ENCODE measurements at regions not wholly inside any gene's neighbourhood (a gene's known extent, or its start where the extent isn't known, plus 50 kb on each side); places are given as distances from the start of the nearest gene placed in this dataset.

DNA sequence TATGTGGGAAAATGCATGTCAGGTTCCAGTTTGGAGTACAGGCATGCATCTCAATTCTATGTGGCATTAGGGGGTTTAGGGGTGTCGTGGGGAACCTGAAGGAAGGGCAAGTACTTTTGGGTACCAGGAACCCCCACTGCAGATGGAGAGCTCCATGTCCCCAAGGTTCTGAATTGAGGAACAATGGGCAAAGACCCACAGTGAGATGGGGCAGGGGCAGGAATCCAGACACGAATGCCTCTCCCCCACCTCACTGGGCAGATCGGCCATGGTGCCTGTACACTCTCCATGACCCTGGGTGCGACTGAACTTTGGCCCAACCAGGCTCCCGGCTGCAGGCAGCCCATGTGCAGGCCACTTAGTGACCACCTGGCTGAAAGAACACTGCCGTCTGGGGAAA lies 209.3 kb downstream of the HAUS1 start:
- H3K36me3 ChIP-seq = no peaks in the 10 kb centered on the region
- no peaks in the 10 kb centered on the region for H3K4me1 ChIP-seq
- H3K4me3 ChIP-seq = no peak overlapping the region
- no peaks in the 10 kb centered on the region for H3K9me3 ChIP-seq
- no peaks in the 10 kb centered on the region for H3K27me3 ChIP-seq
- TF ChIP-seq, protein P1, sequence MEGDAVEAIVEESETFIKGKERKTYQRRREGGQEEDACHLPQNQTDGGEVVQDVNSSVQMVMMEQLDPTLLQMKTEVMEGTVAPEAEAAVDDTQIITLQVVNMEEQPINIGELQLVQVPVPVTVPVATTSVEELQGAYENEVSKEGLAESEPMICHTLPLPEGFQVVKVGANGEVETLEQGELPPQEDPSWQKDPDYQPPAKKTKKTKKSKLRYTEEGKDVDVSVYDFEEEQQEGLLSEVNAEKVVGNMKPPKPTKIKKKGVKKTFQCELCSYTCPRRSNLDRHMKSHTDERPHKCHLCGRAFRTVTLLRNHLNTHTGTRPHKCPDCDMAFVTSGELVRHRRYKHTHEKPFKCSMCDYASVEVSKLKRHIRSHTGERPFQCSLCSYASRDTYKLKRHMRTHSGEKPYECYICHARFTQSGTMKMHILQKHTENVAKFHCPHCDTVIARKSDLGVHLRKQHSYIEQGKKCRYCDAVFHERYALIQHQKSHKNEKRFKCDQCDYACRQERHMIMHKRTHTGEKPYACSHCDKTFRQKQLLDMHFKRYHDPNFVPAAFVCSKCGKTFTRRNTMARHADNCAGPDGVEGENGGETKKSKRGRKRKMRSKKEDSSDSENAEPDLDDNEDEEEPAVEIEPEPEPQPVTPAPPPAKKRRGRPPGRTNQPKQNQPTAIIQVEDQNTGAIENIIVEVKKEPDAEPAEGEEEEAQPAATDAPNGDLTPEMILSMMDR (IDR thresholded peaks at IDR 0.05) = no peak
- TF ChIP-seq POLR2A (IDR thresholded peaks at IDR 0.05) = no peak
- DNase-seq = no peak
- H3K27ac ChIP-seq = no peak overlapping the region

DNA sequence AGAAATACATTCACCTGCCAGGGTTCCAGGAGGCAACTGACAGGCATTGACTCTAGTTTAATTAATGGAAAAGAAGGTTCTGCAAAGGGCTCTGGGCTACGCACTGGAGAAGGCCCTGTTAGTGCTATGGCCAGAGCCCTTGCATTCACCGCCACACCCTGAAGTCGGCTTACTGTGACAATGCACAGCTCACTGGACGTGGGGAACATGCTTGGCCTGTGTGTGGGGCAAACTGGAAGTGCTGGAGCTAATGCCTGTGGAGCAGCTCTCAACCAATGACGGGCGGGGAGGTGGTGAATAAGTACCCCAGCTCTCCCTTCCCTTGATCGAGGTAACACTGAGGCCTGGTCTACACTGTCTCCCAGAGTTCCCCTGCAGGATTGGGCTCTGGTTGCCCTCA lies 209.8 kb downstream of the HAUS1 start:
- no peaks in the 10 kb centered on the region for H3K4me1 ChIP-seq
- TF ChIP-seq POLR2A (IDR thresholded peaks at IDR 0.05) = no peak
- TF ChIP-seq, protein P1 (IDR thresholded peaks at IDR 0.05) = no peak
- H3K36me3 ChIP-seq = no peaks in the 10 kb centered on the region
- no peaks in the 10 kb centered on the region for H3K9me3 ChIP-seq
- H3K4me3 ChIP-seq = no peak overlapping the region
- DNase-seq = no peak
- H3K27me3 ChIP-seq = no peaks in the 10 kb centered on the region
- no peak overlapping the region for H3K27ac ChIP-seq

DNA sequence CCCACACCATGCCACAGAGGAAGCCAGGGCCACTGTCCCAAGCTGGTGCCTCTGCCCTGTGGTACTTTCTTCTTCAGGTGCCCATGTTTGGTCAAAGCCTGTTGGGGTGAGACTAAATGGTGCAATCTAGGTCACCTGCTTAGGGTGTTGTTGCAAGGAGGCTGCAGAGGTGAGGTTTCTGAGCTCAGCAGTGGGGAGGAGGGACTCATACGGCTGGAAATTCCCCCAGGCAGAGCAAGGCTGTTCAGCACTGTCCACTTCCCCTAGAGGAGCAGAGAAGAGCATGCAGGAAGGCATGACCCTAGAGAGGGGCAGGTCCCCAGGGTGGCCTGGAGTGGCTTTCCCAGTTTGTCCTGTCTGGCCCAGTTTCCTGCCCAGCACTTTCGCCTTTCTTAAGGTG lies 211.0 kb downstream of the HAUS1 start:
- no peaks in the 10 kb centered on the region for H3K27me3 ChIP-seq
- H3K4me3 ChIP-seq = no peak overlapping the region
- no peaks in the 10 kb centered on the region for H3K4me1 ChIP-seq
- H3K27ac ChIP-seq = no peak overlapping the region
- H3K36me3 ChIP-seq = no peaks in the 10 kb centered on the region
- H3K9me3 ChIP-seq = no peaks in the 10 kb centered on the region
- DNase-seq = no peak
- TF ChIP-seq POLR2A (IDR thresholded peaks at IDR 0.05) = no peak
- TF ChIP-seq, protein P1 (IDR thresholded peaks at IDR 0.05) = no peak

DNA sequence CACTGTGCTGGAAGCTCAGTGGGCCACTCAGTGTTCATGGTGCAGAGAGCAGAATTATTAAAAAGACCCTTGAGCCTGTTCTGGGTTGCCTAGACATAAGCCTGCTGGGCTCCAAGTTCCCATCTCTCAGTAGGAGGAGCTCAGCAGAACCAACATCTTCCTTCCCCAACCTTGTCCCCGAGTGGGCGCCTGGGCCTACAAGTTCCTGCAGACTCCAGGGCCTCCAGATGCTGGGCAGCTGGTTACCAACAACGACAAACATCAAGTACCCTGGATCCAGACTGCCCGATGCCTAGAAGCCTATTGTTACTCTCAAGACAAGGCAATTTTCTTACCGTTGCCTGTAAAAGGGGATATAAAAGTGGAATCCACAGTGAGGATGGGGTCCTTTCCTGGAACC lies 214.2 kb downstream of the HAUS1 start:
- TF ChIP-seq, protein P1 (IDR thresholded peaks at IDR 0.05) = no peak
- no peak for TF ChIP-seq POLR2A (IDR thresholded peaks at IDR 0.05)
- peak in 1 of 3 donors; percentile 23 for DNase-seq
- Histone ChIP-seq H3K4me1 (no peaks in the 10 kb centered on the region), H3K9me3 (no peaks in the 10 kb centered on the region), H3K36me3 (no peaks in the 10 kb centered on the region), H3K27me3 (no peaks in the 10 kb centered on the region), H3K27ac (no peak overlapping the region), H3K4me3 (no peak overlapping the region)

DNA sequence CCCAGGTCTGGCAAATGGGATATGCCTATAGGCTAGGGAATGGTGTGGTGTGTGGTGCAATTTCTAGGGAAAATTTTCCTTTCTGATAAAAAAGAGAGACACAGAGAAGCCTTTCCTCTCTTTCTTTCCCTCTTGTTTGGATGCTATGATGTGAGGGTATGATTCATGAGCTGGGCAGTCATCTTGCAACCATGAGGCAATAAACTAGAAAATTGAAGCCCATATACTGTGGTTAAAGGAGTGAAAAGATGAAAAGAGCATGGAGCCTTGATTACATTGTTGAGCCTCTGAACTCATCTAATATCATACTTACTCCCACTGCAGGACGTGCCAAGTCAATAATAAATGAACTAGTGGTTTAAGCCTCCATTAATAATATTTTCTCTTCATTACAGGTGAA lies 215.6 kb downstream of the HAUS1 start:
- DNase-seq = no peak
- TF ChIP-seq, protein P1 (IDR thresholded peaks at IDR 0.05) = no peak
- TF ChIP-seq POLR2A (IDR thresholded peaks at IDR 0.05) = no peak
- Histone ChIP-seq H3K4me1 (no peaks in the 10 kb centered on the region), H3K4me3 (no peak overlapping the region), H3K9me3 (no peaks in the 10 kb centered on the region), H3K36me3 (no peaks in the 10 kb centered on the region), H3K27ac (no peak overlapping the region), H3K27me3 (no peaks in the 10 kb centered on the region)

DNA sequence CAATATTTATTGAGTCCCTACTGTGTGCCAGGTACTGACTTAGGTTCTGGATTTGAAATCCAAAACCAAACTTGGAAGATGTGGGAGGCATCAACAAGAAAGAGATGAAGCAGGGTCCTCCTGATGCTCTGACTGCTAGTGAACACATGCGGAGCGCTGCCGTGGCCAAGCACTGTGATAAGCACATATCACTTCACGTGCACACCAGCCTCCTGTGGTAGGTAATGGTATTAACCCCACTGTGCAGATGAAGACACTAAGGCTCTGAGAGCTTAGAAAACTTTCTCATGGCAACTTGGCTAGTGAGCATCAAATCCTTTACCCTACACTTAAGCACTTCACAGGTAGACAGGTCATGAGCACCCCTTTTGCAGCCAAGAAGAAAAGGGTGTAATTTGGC lies 216.1 kb downstream of the HAUS1 start:
- H3K27me3 ChIP-seq = no peaks in the 10 kb centered on the region
- no peak for DNase-seq
- H3K27ac ChIP-seq = no peak overlapping the region
- no peak for TF ChIP-seq POLR2A (IDR thresholded peaks at IDR 0.05)
- TF ChIP-seq, protein P1 (IDR thresholded peaks at IDR 0.05) = no peak
- H3K4me1 ChIP-seq = no peaks in the 10 kb centered on the region
- no peaks in the 10 kb centered on the region for H3K36me3 ChIP-seq
- H3K9me3 ChIP-seq = no peaks in the 10 kb centered on the region
- no peak overlapping the region for H3K4me3 ChIP-seq

All from Peyer's patch (tissue), 4 donors.